ENCODE measurements at regions not wholly inside any gene's neighbourhood (a gene's known extent, or its start where the extent isn't known, plus 50 kb on each side); places are given as distances from the start of the nearest gene placed in this dataset.
"Not testable (repeated sequence)": the region's sequence is repeated elsewhere in the genome, so short reads cannot be mapped to it uniquely, and the experiment has no call there.

GRCh38 chr15:39034816-39035215 is 470.2 kb upstream of the RASGRP1 start:
- ATAC-seq (no peak), FAIRE-seq (no peak), DNase-seq (ENCODE audit: low read depth in 1 of 2, low spot score in 1 of 2) (no peak)
- H3K9me3 ChIP-seq, result no peaks in the 10 kb centered on the region
- no peak for TF ChIP-seq RAD21 (conservative IDR thresholded peaks at IDR 0.05 in 1 of 2, IDR thresholded peaks at IDR 0.05 in 1 of 2)
- TF ChIP-seq NR3C1 (IDR thresholded peaks at IDR 0.05), result no peak
- TF ChIP-seq ZNF302 (CRISPR knock-in tag; IDR thresholded peaks at IDR 0.05), result no peak
- TF ChIP-seq EHMT2 (IDR thresholded peaks at IDR 0.05; ENCODE audit: low read depth), result no peak
- TF ChIP-seq SMC3 (IDR thresholded peaks at IDR 0.05), result no peak
- TF ChIP-seq HOXB13 (CRISPR knock-in tag; IDR thresholded peaks at IDR 0.05; ENCODE audit: low read depth), result no peak
- TF ChIP-seq BHLHE40 (IDR thresholded peaks at IDR 0.05; ENCODE audit: low read depth, low read length), result no peak
- TF ChIP-seq, protein P1, sequence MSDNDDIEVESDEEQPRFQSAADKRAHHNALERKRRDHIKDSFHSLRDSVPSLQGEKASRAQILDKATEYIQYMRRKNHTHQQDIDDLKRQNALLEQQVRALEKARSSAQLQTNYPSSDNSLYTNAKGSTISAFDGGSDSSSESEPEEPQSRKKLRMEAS (IDR thresholded peaks at IDR 0.05), result no peak
- no peak for TF ChIP-seq FOSL2 (IDR thresholded peaks at IDR 0.05)
- TF ChIP-seq FOSL2 (CRISPR knock-in tag; IDR thresholded peaks at IDR 0.05), result no peak
- TF ChIP-seq FOSB (CRISPR knock-in tag; IDR thresholded peaks at IDR 0.05), result no peak
- TF ChIP-seq RNF2 (IDR thresholded peaks at IDR 0.05; ENCODE audit: borderline replicate concordance, low read depth), result no peak
- TF ChIP-seq, protein P2, sequence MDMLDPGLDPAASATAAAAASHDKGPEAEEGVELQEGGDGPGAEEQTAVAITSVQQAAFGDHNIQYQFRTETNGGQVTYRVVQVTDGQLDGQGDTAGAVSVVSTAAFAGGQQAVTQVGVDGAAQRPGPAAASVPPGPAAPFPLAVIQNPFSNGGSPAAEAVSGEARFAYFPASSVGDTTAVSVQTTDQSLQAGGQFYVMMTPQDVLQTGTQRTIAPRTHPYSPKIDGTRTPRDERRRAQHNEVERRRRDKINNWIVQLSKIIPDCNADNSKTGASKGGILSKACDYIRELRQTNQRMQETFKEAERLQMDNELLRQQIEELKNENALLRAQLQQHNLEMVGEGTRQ (IDR thresholded peaks at IDR 0.05), result no peak
- no peak for TF ChIP-seq POLR2A (IDR thresholded peaks at IDR 0.05; ENCODE audit: low read length)
- TF ChIP-seq ZFP36 (IDR thresholded peaks at IDR 0.05; ENCODE audit: borderline replicate concordance, partially characterized antibody), result no peak
- TF ChIP-seq, protein P3, sequence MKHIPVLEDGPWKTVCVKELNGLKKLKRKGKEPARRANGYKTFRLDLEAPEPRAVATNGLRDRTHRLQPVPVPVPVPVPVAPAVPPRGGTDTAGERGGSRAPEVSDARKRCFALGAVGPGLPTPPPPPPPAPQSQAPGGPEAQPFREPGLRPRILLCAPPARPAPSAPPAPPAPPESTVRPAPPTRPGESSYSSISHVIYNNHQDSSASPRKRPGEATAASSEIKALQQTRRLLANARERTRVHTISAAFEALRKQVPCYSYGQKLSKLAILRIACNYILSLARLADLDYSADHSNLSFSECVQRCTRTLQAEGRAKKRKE (CRISPR knock-in tag; IDR thresholded peaks at IDR 0.05; ENCODE audit: low read depth), result no peak
- TF ChIP-seq NPAS2 (CRISPR knock-in tag; IDR thresholded peaks at IDR 0.05; ENCODE audit: borderline replicate concordance), result no peak
- TF ChIP-seq PHF8 (IDR thresholded peaks at IDR 0.05; ENCODE audit: borderline replicate concordance, low read depth), result no peak
- TF ChIP-seq ELK1 (IDR thresholded peaks at IDR 0.05; ENCODE audit: low read depth, low read length), result no peak
- no peak for TF ChIP-seq SREBF2 (IDR thresholded peaks at IDR 0.05)
- no peak overlapping the region for H3K27ac ChIP-seq
- CTCF ChIA-PET, result no interaction called here
- no peak overlapping the region for H3K4me2 ChIP-seq
- H3K4me1 ChIP-seq, result no peaks in the 10 kb centered on the region
- POLR2A ChIA-PET, result no interaction called here
- no peak overlapping the region for H3K4me3 ChIP-seq
- 60% methylated on average over 2 of the region's 2 CpGs for whole genome bisulfite sequencing (ENCODE audit: missing lambda C conversion rate)

DNA sequence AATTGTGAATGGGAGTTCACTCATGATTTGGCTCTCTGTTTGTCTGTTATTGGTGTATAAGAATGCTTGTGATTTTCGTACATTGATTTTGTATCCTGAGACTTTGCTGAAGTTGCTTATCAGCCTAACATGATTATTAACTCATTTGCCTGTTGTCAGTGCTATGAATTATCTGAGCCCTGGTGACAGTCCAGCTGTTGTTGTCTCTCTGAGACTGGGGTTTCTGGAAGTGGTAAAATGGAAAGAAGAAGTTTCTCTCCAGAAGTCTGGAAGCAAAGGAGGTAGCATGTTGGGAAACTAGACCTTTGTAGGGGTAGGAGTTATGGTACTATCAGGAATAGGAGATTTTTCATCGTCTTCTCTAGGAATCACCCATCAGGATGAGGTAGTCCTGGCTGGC is 473.0 kb upstream of the RASGRP1 start:
- H3K4me1 ChIP-seq; POLR2A ChIA-PET; H3K4me2 ChIP-seq; H3K4me3 ChIP-seq; FAIRE-seq; CTCF ChIA-PET; DNase-seq (ENCODE audit: low read depth in 1 of 2, low spot score in 1 of 2); H3K9me3 ChIP-seq; H3K27ac ChIP-seq; ATAC-seq: not testable (repeated sequence)
- 86% methylated on average over 2 of the region's 2 CpGs for WGBS (ENCODE audit: missing lambda C conversion rate)

DNA sequence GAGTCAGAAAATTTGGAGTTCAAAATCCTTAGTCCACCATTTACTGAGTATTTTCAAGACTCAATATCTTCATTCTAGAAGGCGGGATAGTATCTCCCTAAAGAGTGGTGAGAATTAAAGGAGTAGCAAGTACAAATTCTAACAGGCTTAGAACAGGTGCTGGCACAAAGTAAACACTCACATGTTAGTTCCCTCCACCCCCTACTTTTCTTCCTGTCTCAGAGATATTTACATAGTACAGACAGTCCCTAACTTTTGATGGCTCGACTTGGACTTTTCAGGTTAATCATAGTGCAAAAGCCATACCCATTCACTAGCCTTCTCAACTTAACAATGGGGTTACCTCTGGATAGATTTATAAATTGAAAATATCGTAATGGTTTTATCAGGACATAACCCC is 476.2 kb upstream of the RASGRP1 start:
- ATAC-seq, result no peak
- 86% methylated on average over 3 of the region's 3 CpGs for WGBS (ENCODE audit: missing lambda C conversion rate)
- POLR2A ChIA-PET, result no interaction called here
- Histone ChIP-seq H3K9me3 (no peaks in the 10 kb centered on the region), H3K27ac (no peak overlapping the region), H3K4me1 (no peaks in the 10 kb centered on the region), H3K4me3 (no peak overlapping the region), H3K4me2 (no peak overlapping the region)
- DNase-seq (ENCODE audit: low read depth in 1 of 2, low spot score in 1 of 2), result no peak
- FAIRE-seq, result no peak
- TF ChIP-seq CEBPB (IDR thresholded peaks at IDR 0.05), result no peak
- TF ChIP-seq KDM5A (IDR thresholded peaks at IDR 0.05), result no peak
- TF ChIP-seq, protein P1 (IDR thresholded peaks at IDR 0.05), result no peak
- TF ChIP-seq MYC (IDR thresholded peaks at IDR 0.05; ENCODE audit: borderline replicate concordance, low read length), result no peak
- TF ChIP-seq, protein P4, sequence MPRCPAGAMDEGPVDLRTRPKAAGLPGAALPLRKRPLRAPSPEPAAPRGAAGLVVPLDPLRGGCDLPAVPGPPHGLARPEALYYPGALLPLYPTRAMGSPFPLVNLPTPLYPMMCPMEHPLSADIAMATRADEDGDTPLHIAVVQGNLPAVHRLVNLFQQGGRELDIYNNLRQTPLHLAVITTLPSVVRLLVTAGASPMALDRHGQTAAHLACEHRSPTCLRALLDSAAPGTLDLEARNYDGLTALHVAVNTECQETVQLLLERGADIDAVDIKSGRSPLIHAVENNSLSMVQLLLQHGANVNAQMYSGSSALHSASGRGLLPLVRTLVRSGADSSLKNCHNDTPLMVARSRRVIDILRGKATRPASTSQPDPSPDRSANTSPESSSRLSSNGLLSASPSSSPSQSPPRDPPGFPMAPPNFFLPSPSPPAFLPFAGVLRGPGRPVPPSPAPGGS (IDR thresholded peaks at IDR 0.05), result no peak
- TF ChIP-seq TFCP2L1 (CRISPR knock-in tag; IDR thresholded peaks at IDR 0.05), result no peak
- no peak for TF ChIP-seq RCOR1 (IDR thresholded peaks at IDR 0.05; ENCODE audit: low read depth, low read length)
- TF ChIP-seq ZFP36 (IDR thresholded peaks at IDR 0.05; ENCODE audit: borderline replicate concordance, partially characterized antibody), result no peak
- TF ChIP-seq, protein P3 (CRISPR knock-in tag; IDR thresholded peaks at IDR 0.05; ENCODE audit: low read depth), result no peak
- no peak for TF ChIP-seq FOSL2 (IDR thresholded peaks at IDR 0.05)
- TF ChIP-seq FOSL2 (CRISPR knock-in tag; IDR thresholded peaks at IDR 0.05), result no peak
- TF ChIP-seq ZSCAN20 (CRISPR knock-in tag; IDR thresholded peaks at IDR 0.05), result no peak
- CTCF ChIA-PET, result no interaction called here

Measured in A549 (cell line).